AG10803 (cell line): ENCODE measurements at regions not wholly inside any gene's neighbourhood (a gene's known extent, or its start where the extent isn't known, plus 50 kb on each side); places are given as distances from the start of the nearest gene placed in this dataset.

ENCODE experiments used
- DNase-seq: peaks from one replicate; pipeline ENCODE4 v3.0.0; 2010; ENCODE audit warnings: low read depth
- H3K4me3 ChIP-seq: 2 replicates; pipeline ENCODE4 v1.5.1; 2011; ENCODE audit warnings: mild to moderate bottlenecking, low read length, control low read depth
- TF ChIP-seq, protein P1 (sequence below): conservative IDR thresholded peaks from 2 replicates; pipeline ENCODE4 v1.5.1; 2011; ENCODE audit warnings: mild to moderate bottlenecking, low read length, control low read depth, inconsistent platforms

DNA sequence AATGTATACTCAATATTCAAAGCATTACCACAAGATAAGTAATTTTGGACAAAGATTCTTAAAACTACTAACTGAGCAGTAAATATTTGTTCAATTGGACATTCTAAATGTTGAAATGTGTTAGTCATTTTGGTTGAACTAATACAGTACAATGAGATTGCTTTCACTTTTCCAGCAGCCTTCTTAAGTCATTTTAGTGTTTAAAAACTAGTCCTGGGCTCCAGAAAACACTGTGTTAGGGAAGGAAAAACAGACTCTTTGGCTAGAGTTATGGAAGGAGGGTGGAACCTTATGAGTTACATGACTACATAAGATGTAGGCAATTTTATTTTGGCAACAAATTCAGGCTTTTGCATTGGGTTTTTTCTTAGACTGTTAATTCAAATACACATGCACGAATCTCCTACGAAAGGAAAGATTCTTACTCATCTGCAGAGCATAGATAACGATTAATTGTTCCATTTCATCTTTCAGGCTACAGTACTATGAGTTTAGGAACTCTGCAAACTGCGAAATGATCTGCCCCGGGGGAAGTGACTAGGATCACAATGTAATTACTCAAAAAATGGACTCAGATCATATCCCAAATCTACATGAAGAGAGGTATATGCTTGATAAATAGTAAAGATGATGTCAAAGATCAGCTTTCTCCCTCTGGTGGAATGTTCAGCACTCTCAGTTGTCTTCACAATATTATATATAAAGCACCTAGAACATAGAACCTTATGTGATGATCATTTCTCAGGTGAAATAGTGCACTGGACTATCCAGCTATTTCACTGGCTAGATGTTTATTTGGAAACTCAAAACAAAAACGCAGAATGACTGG is 492.8 kb upstream of the MDFIC2 start:
- peak; percentile 61 for DNase-seq
- TF ChIP-seq, protein P1, sequence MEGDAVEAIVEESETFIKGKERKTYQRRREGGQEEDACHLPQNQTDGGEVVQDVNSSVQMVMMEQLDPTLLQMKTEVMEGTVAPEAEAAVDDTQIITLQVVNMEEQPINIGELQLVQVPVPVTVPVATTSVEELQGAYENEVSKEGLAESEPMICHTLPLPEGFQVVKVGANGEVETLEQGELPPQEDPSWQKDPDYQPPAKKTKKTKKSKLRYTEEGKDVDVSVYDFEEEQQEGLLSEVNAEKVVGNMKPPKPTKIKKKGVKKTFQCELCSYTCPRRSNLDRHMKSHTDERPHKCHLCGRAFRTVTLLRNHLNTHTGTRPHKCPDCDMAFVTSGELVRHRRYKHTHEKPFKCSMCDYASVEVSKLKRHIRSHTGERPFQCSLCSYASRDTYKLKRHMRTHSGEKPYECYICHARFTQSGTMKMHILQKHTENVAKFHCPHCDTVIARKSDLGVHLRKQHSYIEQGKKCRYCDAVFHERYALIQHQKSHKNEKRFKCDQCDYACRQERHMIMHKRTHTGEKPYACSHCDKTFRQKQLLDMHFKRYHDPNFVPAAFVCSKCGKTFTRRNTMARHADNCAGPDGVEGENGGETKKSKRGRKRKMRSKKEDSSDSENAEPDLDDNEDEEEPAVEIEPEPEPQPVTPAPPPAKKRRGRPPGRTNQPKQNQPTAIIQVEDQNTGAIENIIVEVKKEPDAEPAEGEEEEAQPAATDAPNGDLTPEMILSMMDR, result peak; percentile 33; the same call in 1 of the 2 replicates
- H3K4me3 ChIP-seq, result peak overlapping the region; percentile 51

DNA sequence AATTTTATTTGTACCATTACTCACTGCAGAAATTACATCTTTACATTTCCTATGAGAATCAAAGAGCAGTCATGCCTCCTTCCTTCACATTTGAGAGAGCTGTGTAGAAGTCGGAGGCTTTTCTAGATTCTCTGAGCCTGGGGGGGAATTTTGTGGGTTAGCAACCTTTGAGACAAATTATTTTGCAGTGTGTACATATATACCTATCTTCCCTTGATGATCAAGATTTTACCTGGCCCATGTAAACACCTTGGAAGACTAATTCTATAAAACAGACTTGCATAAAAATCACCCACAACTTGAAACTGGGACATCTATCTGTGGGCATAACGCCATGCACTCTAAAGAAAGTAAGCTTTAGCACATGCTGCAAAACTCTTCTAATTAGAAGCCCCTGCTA is 491.5 kb upstream of the MDFIC2 start:
- H3K4me3 ChIP-seq, result no peak overlapping the region
- TF ChIP-seq, protein P1, result no peak
- DNase-seq, result no peak

DNA sequence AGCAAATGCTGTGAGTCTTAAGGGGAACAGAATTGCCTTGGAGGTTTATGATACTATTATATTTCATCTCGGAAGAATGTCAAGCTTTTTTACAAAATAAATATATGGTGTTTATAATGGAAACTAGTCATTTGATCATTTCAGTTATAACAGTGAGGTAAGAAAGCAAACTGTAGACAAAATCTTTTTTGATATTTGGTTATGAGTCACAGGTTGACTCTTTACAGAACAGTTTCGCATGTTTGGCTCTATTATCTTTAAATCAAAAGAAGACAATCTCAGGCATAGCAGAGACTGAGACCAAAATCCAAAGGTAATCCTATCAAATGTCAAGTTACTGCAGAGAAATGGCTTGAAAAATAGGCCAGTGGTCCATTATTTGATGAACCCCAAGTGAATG is 490.9 kb upstream of the MDFIC2 start:
- TF ChIP-seq, protein P1, result no peak
- DNase-seq, result no peak

DNA sequence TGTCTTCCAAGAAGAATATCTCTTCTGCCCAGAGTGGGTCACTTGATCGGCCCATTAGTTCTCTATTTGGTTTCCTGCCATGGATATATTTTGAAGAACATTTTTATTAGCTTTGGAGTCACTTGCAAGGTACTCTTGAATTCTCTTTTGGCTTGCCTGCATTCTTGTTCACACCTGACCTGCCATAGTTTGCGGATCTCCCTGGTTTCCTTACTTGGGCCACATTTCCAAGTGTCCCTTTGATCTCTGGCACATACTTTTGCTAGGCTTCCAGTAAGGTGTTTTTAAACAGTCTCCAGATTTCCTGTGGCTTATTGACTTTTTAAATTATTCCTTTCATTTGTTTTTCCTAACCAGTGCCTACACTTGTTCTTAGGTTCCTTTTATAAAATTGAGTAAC is 488.5 kb upstream of the MDFIC2 start:
- DNase-seq, result no peak
- no peak overlapping the region for H3K4me3 ChIP-seq
- TF ChIP-seq, protein P1, result no peak

More for the DNA sequence above, 490.9 kb upstream of the MDFIC2 start:
- H3K4me3 ChIP-seq, result no peak overlapping the region

DNA sequence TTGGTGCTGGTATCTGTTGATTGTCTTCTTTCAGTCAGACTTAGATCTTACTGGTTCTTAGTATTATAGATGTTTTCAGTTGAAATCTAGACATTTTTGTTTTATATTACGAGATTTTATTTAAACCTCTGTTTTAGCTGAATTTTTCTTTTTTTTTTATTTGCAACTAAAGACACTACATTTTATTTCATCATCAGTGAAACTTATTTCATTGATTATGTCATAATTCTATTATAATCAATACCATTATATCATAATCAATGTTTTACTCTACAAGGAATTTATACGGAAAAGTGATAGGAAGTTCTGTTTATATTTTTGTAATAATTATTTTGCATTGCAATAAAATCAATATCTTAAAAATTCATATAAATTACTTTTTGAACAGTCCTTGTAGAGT is 477.4 kb upstream of the MDFIC2 start:
- no peak for DNase-seq
- TF ChIP-seq, protein P1, result no peak

DNA sequence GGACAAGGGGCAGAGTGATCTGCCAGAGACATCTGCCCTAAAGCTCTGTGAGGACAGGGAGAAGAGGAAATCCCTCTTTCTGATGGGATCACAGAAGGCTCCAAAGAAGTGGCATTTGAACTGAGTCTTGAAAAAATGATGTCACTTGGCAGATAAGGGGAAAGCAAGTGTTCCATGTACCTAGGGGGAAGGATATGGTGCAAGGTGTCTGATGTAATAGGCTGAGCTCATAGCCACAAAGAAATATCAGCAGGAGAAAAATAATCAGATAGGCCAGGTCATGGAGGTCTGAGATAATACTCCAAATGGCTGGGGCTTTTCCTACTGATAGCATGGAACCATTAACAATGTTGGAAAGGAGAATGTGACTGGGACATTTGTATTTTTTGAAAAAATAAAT is 468.4 kb upstream of the MDFIC2 start:
- no peak overlapping the region for H3K4me3 ChIP-seq
- TF ChIP-seq, protein P1, result no peak
- no peak for DNase-seq

More for the DNA sequence above, 477.4 kb upstream of the MDFIC2 start:
- H3K4me3 ChIP-seq, result no peak overlapping the region

DNA sequence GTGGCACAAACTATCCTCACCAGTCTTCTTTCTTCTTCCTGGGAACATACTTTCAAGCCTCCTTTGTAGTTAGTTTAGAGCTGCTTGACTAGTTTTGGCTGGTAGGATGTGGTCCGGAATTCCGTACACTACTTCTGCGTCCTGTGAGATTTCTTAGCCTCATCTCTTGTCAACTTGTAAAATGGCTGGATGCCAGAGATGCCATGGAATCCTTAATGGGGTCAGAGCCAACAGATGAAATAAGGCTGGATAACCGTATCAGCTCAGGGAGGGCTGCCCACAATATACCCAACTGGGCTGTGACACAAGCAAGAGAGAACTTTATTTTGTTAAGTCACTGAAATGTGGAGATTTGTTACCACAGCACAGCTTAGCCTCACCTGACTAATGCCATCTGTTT is 466.9 kb upstream of the MDFIC2 start:
- no peak for DNase-seq
- TF ChIP-seq, protein P1, result no peak
- no peak overlapping the region for H3K4me3 ChIP-seq
